Activated CD4-positive, alpha-beta memory T cell treated with anti-CD3 and anti-CD28 coated beads for 36 hours (primary cell): ENCODE measurements at regions not wholly inside any gene's neighbourhood (a gene's known extent, or its start where the extent isn't known, plus 50 kb on each side); places are given as distances from the start of the nearest gene placed in this dataset.

Experiments used
- CTCF ChIA-PET: fragments of 350-600 bp; sonication (Branson Sonifier 250); formaldehyde crosslinking; loops from one replicate; lab custom pipeline; 2021; ENCODE audit warnings: antibody characterized with exemption, inconsistent platforms; lab: Charles Lee
- POLR2A ChIA-PET: fragments of 350-600 bp; sonication (Branson Sonifier 250); formaldehyde crosslinking; loops from one replicate; lab custom pipeline; 2021; ENCODE audit warnings: antibody characterized with exemption; lab: Charles Lee
- DNase-seq: peaks from one replicate; pipeline ENCODE4 v3.0.0-alpha.2; 2020
- H3K27ac Mint-ChIP-seq: one replicate; pipeline ENCODE4 v1.8.0; 2021; ENCODE audit warnings: mixed read lengths
- H3K27me3 Mint-ChIP-seq: one replicate; pipeline ENCODE4 v1.8.0; 2021; ENCODE audit warnings: mixed read lengths
- H3K36me3 Mint-ChIP-seq: one replicate; pipeline ENCODE4 v1.8.0; 2021; ENCODE audit warnings: mixed read lengths
- H3K4me1 Mint-ChIP-seq: one replicate; pipeline ENCODE4 v1.8.0; 2021; ENCODE audit warnings: low read depth, mixed read lengths
- H3K4me3 Mint-ChIP-seq: one replicate; pipeline ENCODE4 v1.8.0; 2021; ENCODE audit warnings: mild to moderate bottlenecking, mixed read lengths
- H3K9me3 Mint-ChIP-seq: one replicate; pipeline ENCODE4 v1.8.0; 2021; ENCODE audit warnings: mixed read lengths
- intact Hi-C: fragments of 100-400 bp; cut with micrococcal nuclease; formaldehyde crosslinking; loops from one replicate; pipeline ENCODE4 v1.15.1; 2023

- H3K4me3 Mint-ChIP-seq = no peak overlapping the region
- peaks cover 12% of the 10 kb centered on the region for H3K4me1 Mint-ChIP-seq
- H3K27ac Mint-ChIP-seq = no peak overlapping the region
- peak; percentile 16 for DNase-seq
- POLR2A ChIA-PET = no interaction called here
- CTCF ChIA-PET = interaction anchor here (0.8 to 1.0 kb wide), 5 partner anchors 21 to 373 kb away, joined by 3 read pairs; partner anchors contain the start of gene GAREM1
- intact Hi-C loops = loop anchor here (1.0 kb wide), 4 partner anchors 20 to 438 kb away; partner anchors contain the start of gene GAREM1
- no peaks in the 10 kb centered on the region for H3K36me3 Mint-ChIP-seq
- H3K27me3 Mint-ChIP-seq = peaks cover 5% of the 10 kb centered on the region
- H3K9me3 Mint-ChIP-seq = no peaks in the 10 kb centered on the region
These were observed 60.4 kb upstream of the GAREM1 start for GRCh38 chr18:32530947-32531651.

GRCh38 chr18:32529722-32530420 lies 59.2 kb upstream of the GAREM1 start:
- intact Hi-C loops = no loop called here
- Mint-ChIP-seq H3K9me3 (no peaks in the 10 kb centered on the region), H3K4me1 (peaks cover 12% of the 10 kb centered on the region), H3K36me3 (no peaks in the 10 kb centered on the region), H3K4me3 (no peak overlapping the region), H3K27ac (no peak overlapping the region), H3K27me3 (peaks cover 5% of the 10 kb centered on the region)
- CTCF ChIA-PET = interaction anchor here (1.0 kb wide), 1 partner anchor 52 kb away, joined by 3 read pairs; no protein-coding TSS in a partner anchor
- DNase-seq = no peak
- POLR2A ChIA-PET = no interaction called here

- H3K9me3 Mint-ChIP-seq = no peaks in the 10 kb centered on the region
- no peak for DNase-seq
- H3K36me3 Mint-ChIP-seq = no peaks in the 10 kb centered on the region
- H3K4me1 Mint-ChIP-seq = no peaks in the 10 kb centered on the region
- H3K27me3 Mint-ChIP-seq = peaks cover 6% of the 10 kb centered on the region
- intact Hi-C loops = no loop called here
- H3K27ac Mint-ChIP-seq = no peak overlapping the region
- POLR2A ChIA-PET = no interaction called here
- H3K4me3 Mint-ChIP-seq = no peak overlapping the region
- CTCF ChIA-PET = no interaction called here
These were observed 50.1 kb upstream of the GAREM1 start for GRCh38 chr18:32520771-32521170.
